ENCODE measurements at regions not wholly inside any gene's neighbourhood (a gene's known extent, or its start where the extent isn't known, plus 50 kb on each side); places are given as distances from the start of the nearest gene placed in this dataset.

DNA sequence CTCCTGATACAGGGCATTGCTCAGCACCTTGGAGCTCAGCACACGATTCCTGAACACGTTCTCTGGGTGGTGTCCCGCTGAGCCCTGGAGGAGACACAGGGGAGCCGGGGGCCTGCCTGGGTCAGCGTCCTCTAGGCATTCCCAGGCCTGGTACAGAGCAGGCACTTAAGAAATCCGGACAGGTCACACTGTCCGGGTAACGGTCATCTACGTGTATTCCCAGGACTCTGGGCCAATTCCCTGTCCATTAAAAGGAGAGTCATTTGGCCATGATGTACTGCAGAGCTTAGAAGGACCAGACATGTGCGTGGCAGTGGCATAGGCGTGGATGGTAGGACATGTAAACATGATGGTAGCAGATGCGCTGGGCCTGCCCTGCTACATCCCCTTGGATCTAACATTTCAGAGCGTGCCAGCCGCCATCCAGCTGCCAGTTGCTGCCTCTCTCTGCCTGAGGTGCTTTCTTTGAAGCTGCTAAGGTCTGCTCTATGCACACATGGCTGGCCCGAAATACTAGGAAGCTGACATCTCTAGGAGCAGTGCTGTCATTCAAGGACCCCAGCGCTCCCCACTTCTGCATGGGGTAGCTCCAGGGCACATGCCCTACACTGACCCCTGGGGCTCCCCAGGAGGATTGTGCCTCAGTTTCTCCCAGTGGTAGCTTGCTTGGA lies 273.1 kb upstream of the RTL1 start:
- Histone ChIP-seq H3K4me3 (ENCODE audit: low read depth, low read length) (no peak overlapping the region), H3K27me3 (ENCODE audit: control insufficient read depth, insufficient read depth, low read length) (peaks cover 2% of the 10 kb centered on the region), H3K36me3 (ENCODE audit: control insufficient read depth, insufficient read depth, low read length) (no peaks in the 10 kb centered on the region)
- TF ChIP-seq, protein P1, sequence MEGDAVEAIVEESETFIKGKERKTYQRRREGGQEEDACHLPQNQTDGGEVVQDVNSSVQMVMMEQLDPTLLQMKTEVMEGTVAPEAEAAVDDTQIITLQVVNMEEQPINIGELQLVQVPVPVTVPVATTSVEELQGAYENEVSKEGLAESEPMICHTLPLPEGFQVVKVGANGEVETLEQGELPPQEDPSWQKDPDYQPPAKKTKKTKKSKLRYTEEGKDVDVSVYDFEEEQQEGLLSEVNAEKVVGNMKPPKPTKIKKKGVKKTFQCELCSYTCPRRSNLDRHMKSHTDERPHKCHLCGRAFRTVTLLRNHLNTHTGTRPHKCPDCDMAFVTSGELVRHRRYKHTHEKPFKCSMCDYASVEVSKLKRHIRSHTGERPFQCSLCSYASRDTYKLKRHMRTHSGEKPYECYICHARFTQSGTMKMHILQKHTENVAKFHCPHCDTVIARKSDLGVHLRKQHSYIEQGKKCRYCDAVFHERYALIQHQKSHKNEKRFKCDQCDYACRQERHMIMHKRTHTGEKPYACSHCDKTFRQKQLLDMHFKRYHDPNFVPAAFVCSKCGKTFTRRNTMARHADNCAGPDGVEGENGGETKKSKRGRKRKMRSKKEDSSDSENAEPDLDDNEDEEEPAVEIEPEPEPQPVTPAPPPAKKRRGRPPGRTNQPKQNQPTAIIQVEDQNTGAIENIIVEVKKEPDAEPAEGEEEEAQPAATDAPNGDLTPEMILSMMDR (IDR thresholded peaks at IDR 0.05; ENCODE audit: insufficient read depth, low read length, poor library complexity, severe bottlenecking) = no peak
- DNase-seq (ENCODE audit: low read depth) = no peak

DNA sequence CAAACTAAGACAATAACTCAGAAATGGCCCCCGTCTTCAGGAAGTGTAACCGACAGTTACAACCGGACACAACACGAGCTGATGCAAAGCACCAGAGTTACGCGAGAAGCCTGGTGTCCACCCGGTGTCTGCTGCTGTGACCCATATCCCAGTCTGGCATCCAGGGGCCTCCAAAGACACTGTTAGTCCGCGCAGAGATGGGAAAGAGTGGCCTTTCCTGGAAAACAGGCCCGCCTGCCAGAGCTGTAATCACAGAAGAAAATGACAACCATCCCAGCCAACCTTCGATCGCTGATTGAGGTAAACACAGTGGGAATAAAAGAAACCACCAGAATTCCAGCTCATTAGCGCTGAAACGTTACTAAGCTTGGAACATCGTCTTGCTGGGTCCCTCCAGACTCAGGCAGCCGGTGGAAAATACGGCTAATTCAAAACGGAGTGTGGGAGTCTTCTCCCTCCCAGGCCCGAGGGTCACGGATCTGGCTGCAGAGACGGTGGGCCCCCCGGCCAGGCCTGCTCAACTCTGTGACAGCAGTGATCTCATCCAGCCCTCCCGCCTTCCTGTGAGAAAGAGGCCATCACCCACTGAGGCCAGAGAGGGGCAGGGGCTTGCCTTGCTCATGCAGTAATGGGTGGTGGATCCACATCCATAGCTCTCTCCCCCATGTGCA lies 273.9 kb upstream of the RTL1 start:
- no peak overlapping the region for H3K4me3 ChIP-seq (ENCODE audit: low read depth, low read length)
- peaks cover 2% of the 10 kb centered on the region for H3K27me3 ChIP-seq (ENCODE audit: control insufficient read depth, insufficient read depth, low read length)
- TF ChIP-seq, protein P1 (IDR thresholded peaks at IDR 0.05; ENCODE audit: insufficient read depth, low read length, poor library complexity, severe bottlenecking) = no peak
- H3K36me3 ChIP-seq (ENCODE audit: control insufficient read depth, insufficient read depth, low read length) = no peaks in the 10 kb centered on the region
- no peak for DNase-seq (ENCODE audit: low read depth)

DNA sequence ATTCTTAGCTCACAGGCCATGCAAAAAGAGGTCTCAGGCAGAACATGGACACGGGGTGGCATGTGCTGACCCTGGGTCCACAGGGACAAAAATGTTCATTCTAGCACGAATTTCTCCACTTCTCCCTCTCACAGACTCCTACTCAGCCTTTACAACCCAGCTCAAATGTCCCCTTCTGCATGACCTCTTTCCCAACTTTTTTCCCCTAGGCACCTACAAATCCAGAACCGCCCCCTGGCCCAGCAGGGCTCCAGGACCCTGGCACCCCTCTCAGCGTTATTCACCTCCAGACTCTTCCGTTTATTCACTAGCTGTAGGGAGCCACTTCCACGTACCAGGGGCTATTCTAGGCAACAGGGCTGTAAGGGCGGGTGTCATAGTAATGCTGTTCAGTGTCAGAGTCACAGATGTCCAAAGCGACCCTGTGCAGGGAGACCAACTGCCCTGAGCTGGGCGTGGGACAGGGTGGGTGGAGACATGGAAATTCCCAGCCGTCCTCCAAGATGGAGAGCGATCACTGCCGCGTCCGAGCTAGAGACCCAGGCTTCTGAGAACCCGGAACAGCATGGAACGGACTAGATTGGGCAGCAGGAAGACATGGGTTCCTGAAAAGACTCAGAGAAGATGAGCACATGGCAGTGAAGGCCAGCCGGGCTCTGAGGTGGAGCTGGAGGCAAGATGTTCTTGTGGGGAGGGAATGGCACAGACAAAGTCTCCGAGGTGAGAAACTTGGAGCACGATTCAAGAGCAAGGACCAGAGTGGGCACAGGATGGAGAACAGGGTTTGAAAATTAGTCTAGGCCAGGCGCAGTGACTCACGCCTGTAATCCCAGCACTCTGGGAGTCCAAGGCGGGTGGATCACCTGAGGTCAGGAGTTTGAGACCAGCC lies 274.9 kb upstream of the RTL1 start:
- TF ChIP-seq, protein P1 (IDR thresholded peaks at IDR 0.05; ENCODE audit: insufficient read depth, low read length, poor library complexity, severe bottlenecking) = no peak
- DNase-seq (ENCODE audit: low read depth) = no peak
- H3K36me3 ChIP-seq (ENCODE audit: control insufficient read depth, insufficient read depth, low read length) = no peaks in the 10 kb centered on the region
- H3K27me3 ChIP-seq (ENCODE audit: control insufficient read depth, insufficient read depth, low read length) = peaks cover 6% of the 10 kb centered on the region
- no peak overlapping the region for H3K4me3 ChIP-seq (ENCODE audit: low read depth, low read length)

DNA sequence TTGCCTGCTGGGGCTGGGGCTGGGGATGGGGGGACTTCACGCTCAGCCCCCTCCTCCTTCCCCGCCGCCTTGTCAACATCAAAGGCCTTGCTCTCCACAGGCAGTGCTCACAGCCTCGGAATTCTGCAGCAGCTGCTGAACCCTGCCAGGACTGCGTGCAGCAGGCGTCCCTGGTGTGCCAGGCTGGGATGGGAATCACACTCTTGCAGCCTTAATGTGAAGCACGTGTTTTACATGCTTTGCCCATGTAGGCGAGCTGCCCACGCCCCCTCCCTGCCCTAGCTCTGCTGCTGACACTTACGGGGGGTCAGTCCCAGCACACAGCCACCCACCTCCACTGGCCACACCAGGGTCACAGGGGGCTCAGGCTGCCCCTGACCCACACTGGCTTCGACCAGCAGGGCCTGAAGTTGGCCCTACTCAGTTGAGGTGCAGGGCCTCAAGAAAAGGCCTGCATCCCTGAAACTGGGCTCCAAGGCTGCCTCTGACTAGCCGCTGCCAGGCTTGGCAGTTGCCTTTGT lies 276.2 kb upstream of the RTL1 start:
- H3K4me3 ChIP-seq (ENCODE audit: low read depth, low read length) = no peak overlapping the region
- H3K27me3 ChIP-seq (ENCODE audit: control insufficient read depth, insufficient read depth, low read length) = peaks cover 10% of the 10 kb centered on the region
- DNase-seq (ENCODE audit: low read depth) = no peak
- H3K36me3 ChIP-seq (ENCODE audit: control insufficient read depth, insufficient read depth, low read length) = no peaks in the 10 kb centered on the region
- TF ChIP-seq, protein P1 (IDR thresholded peaks at IDR 0.05; ENCODE audit: insufficient read depth, low read length, poor library complexity, severe bottlenecking) = no peak

DNA sequence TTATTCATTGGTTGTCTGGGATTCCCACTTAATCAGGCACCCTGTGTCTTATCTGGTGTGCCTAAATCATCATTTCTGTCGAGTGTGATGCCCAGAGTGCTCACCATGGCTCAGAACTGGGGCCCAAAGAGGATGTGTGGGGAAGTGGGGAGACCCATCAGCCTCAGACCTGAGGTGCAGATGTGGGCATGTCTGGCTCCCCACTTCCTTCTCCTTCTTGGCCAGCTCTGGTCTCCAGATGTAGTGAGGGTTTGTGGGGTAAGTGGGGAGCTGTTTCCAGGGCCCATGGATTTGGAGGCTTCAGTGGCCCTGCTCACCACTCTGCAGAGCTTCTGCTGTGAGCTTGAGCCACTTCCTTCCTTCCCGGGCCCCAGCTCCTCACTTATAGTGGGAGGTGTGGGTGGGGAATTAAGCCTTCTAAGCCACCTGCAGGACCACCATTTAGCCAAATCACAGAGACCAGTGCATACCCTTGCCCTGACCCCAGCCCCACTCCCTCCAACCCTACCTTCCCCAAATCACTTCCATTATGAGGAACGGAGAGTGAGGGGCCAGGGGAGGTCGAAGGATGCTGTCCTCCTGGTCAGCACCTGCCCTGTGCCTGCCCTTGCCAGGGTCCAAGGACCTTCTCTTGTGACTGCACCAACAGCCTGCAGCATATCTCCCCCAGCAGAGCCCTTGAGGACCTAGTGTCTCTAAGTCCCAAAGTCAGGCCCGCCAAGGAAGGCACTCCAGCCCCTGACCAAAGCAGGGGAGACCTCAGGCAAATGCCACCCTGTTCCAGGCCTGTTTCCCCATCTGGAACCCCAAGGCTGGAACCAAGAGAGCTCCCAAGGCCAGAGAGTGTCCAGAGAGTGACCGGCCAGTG lies 278.2 kb upstream of the RTL1 start:
- Histone ChIP-seq H3K4me3 (ENCODE audit: low read depth, low read length) (no peak overlapping the region), H3K27me3 (ENCODE audit: control insufficient read depth, insufficient read depth, low read length) (peaks cover 10% of the 10 kb centered on the region), H3K36me3 (ENCODE audit: control insufficient read depth, insufficient read depth, low read length) (no peaks in the 10 kb centered on the region)
- no peak for DNase-seq (ENCODE audit: low read depth)
- TF ChIP-seq, protein P1 (IDR thresholded peaks at IDR 0.05; ENCODE audit: insufficient read depth, low read length, poor library complexity, severe bottlenecking) = no peak

Measured in kidney epithelial cell (primary cell).